Endodermal cell (in vitro differentiated cells): ENCODE measurements at regions not wholly inside any gene's neighbourhood (a gene's known extent, or its start where the extent isn't known, plus 50 kb on each side); places are given as distances from the start of the nearest gene placed in this dataset.

Experiments used
- DNase-seq: peaks from one replicate; pipeline ENCODE4 v3.0.0-alpha.2; 2017
- H3K27ac ChIP-seq: 2 replicates; pipeline ENCODE4 v1.5.1; 2013; ENCODE audit warnings: mild to moderate bottlenecking, low read depth, low read length, moderate library complexity
- H3K27me3 ChIP-seq: 2 replicates; pipeline ENCODE4 v1.6.1; 2013; ENCODE audit warnings: mild to moderate bottlenecking, low read length, moderate library complexity; ENCODE audit not compliant: insufficient read depth, control insufficient read depth, poor library complexity, severe bottlenecking
- H3K36me3 ChIP-seq: 2 replicates; pipeline ENCODE4 v1.7.0; 2013; ENCODE audit warnings: mild to moderate bottlenecking, low read length, moderate library complexity; ENCODE audit not compliant: control insufficient read depth, insufficient read depth
- H3K4me1 ChIP-seq: one replicate; pipeline ENCODE4 v1.7.0; 2013; ENCODE audit warnings: low read length; ENCODE audit not compliant: control insufficient read depth, insufficient read depth
- H3K4me3 ChIP-seq: 2 replicates; pipeline ENCODE4 v1.5.1; 2013; ENCODE audit warnings: mild to moderate bottlenecking, low read length, moderate library complexity
- H3K9ac ChIP-seq: 2 replicates; pipeline ENCODE4 v1.6.1; 2013; ENCODE audit warnings: mild to moderate bottlenecking, low read length, moderate library complexity; ENCODE audit not compliant: poor library complexity, severe bottlenecking; ENCODE audit errors: extremely low read depth
- H3K9me3 ChIP-seq: 2 replicates; pipeline ENCODE4 v1.6.1; 2013; ENCODE audit warnings: mild to moderate bottlenecking, low read length, moderate library complexity; ENCODE audit not compliant: control insufficient read depth
- H3K27ac Mint-ChIP-seq: 2 replicates; pipeline ENCODE4 v1.8.0; 2020; ENCODE audit warnings: mixed read lengths
- H3K27me3 Mint-ChIP-seq: 2 replicates; pipeline ENCODE4 v1.8.0; 2021; ENCODE audit warnings: mild to moderate bottlenecking, mixed read lengths; ENCODE audit not compliant: insufficient read depth
- H3K36me3 Mint-ChIP-seq: 2 replicates; pipeline ENCODE4 v1.8.0; 2020; ENCODE audit warnings: low read depth, mixed read lengths
- H3K4me1 Mint-ChIP-seq: 2 replicates; pipeline ENCODE4 v1.8.0; 2020; ENCODE audit warnings: mixed read lengths
- H3K4me3 Mint-ChIP-seq: 2 replicates; pipeline ENCODE4 v1.8.0; 2020; ENCODE audit warnings: mild to moderate bottlenecking, moderate library complexity, mixed read lengths
- H3K9me3 Mint-ChIP-seq: 2 replicates; pipeline ENCODE4 v1.8.0; 2020; ENCODE audit warnings: mild to moderate bottlenecking, mixed read lengths
- WGBS, 2 experiments: methylation state at CpG; one replicate each; pipeline versions ENCODE4 v1.1.5 to v1.1.7; 2013; ENCODE audit warnings: missing lambda C conversion rate in 2 of 2, mixed read lengths in 1 of 2; ENCODE audit not compliant: insufficient coverage in 1 of 2, insufficient read length in 1 of 2; 5-methylcytosine and 5-hydroxymethylcytosine counted together
- TF ChIP-seq, protein P1 (sequence below): fragments of 200-600 bp; sonication (generic); conservative IDR thresholded peaks from 2 replicates; pipeline ENCODE4 v1.5.0; 2021; ENCODE audit warnings: antibody characterized with exemption, mild to moderate bottlenecking

DNA sequence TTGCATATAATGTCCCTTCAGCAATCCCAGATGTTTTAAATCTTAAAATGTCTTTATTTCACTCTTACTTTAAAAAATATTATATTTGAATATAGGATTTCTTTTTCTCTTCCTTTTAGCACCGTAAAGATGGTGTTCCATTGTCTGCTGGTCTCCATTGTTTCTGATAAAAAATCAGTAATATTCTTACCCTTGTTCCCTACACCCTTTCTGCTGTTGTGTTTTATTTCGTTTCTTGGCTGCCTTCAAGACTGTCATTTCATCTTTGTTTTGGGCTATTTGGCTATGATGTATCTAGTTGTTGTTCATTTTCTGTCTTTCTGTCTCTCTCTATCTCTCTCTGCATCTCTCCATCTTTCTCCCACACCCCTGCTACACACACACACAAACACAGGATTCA is 197.9 kb downstream of the IRX2 start:
- H3K4me3 Mint-ChIP-seq: no peak overlapping the region
- H3K27ac Mint-ChIP-seq: no peak overlapping the region

DNA sequence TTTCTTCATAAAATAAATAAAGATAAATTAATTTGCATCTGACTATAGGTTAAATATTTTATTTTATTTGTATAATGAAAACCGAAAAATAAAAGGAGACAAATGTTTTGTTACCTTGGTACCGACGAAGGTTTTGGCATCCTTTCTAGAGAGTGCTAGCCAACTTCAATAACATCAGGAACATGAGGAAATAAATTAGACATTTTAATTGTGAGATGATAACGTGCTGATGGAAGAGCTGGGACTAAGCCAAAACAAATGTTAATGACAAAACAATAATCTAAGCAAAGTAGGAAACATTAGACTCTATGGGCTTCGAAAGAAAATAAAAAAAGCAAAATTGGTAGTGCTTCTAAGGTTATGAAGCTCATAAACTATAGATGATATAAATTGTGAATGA is 201.0 kb downstream of the IRX2 start:
- Histone ChIP-seq H3K27me3 (no peaks in the 10 kb centered on the region), H3K4me3 (no peak overlapping the region), H3K4me1 (no peaks in the 10 kb centered on the region), H3K9ac (no peak overlapping the region), H3K27ac (no peak overlapping the region), H3K9me3 (peaks cover 6% of the 10 kb centered on the region), H3K36me3 (no peaks in the 10 kb centered on the region)
- WGBS, 2 experiments: 88 to 100% methylated on average over 2 to 5 of the region's 5 CpGs
- no peaks in the 10 kb centered on the region for H3K36me3 Mint-ChIP-seq
- H3K27ac Mint-ChIP-seq: no peak overlapping the region
- no peak for DNase-seq
- H3K27me3 Mint-ChIP-seq: peaks cover 3% of the 10 kb centered on the region
- no peak overlapping the region for H3K4me3 Mint-ChIP-seq
- H3K4me1 Mint-ChIP-seq: no peaks in the 10 kb centered on the region
- peaks cover 16% of the 10 kb centered on the region for H3K9me3 Mint-ChIP-seq
- TF ChIP-seq, protein P1, sequence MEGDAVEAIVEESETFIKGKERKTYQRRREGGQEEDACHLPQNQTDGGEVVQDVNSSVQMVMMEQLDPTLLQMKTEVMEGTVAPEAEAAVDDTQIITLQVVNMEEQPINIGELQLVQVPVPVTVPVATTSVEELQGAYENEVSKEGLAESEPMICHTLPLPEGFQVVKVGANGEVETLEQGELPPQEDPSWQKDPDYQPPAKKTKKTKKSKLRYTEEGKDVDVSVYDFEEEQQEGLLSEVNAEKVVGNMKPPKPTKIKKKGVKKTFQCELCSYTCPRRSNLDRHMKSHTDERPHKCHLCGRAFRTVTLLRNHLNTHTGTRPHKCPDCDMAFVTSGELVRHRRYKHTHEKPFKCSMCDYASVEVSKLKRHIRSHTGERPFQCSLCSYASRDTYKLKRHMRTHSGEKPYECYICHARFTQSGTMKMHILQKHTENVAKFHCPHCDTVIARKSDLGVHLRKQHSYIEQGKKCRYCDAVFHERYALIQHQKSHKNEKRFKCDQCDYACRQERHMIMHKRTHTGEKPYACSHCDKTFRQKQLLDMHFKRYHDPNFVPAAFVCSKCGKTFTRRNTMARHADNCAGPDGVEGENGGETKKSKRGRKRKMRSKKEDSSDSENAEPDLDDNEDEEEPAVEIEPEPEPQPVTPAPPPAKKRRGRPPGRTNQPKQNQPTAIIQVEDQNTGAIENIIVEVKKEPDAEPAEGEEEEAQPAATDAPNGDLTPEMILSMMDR: no peak

More for the DNA sequence above, 197.9 kb downstream of the IRX2 start:
- WGBS, 2 experiments: 100% methylated on average over 2 of the region's 2 CpGs; no CpG with 5 or more reads in 1 of the 2 experiments
- no peaks in the 10 kb centered on the region for H3K36me3 ChIP-seq
- no peak overlapping the region for H3K27ac ChIP-seq
- H3K36me3 Mint-ChIP-seq: no peaks in the 10 kb centered on the region
- TF ChIP-seq, protein P1: no peak
- H3K9me3 ChIP-seq: peaks cover 6% of the 10 kb centered on the region
- H3K4me1 ChIP-seq: no peaks in the 10 kb centered on the region
- peaks cover 6% of the 10 kb centered on the region for H3K27me3 Mint-ChIP-seq
- H3K4me1 Mint-ChIP-seq: no peaks in the 10 kb centered on the region
- H3K9ac ChIP-seq: no peak overlapping the region
- DNase-seq: no peak
- H3K9me3 Mint-ChIP-seq: peaks cover 16% of the 10 kb centered on the region
- no peak overlapping the region for H3K4me3 ChIP-seq
- no peaks in the 10 kb centered on the region for H3K27me3 ChIP-seq

DNA sequence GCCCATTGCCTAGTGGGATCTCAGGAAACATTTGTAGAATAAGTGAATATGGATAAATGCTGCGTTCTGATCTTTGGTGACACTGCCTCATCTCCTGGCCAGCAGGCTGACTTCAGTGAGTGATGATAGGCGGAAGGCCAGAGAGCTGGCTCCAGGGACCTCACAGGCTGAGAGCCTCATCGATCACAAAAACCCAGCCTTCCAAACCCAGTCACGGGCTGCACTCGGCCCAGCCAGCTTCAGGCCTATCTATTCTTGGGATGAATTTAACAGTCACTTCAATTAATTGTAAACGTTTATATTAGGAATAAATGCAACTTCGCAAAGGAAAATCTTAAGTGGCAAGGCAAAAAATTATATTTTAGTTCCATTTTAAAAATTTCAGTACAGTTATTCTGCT is 201.6 kb downstream of the IRX2 start:
- no peak for DNase-seq
- Histone ChIP-seq H3K4me3 (no peak overlapping the region), H3K4me1 (no peaks in the 10 kb centered on the region), H3K27me3 (no peaks in the 10 kb centered on the region), H3K9me3 (peaks cover 6% of the 10 kb centered on the region), H3K36me3 (no peaks in the 10 kb centered on the region), H3K9ac (no peak overlapping the region), H3K27ac (no peak overlapping the region)
- Mint-ChIP-seq H3K36me3 (no peaks in the 10 kb centered on the region), H3K4me3 (no peak overlapping the region), H3K27ac (no peak overlapping the region), H3K4me1 (no peaks in the 10 kb centered on the region), H3K27me3 (peaks cover 3% of the 10 kb centered on the region), H3K9me3 (peaks cover 14% of the 10 kb centered on the region)
- TF ChIP-seq, protein P1: no peak
- 86 to 92% methylated on average over 2 to 7 of the region's 7 CpGs for WGBS, 2 experiments
